Retinal pigment epithelial cell (primary cell): ENCODE measurements at regions not wholly inside any gene's neighbourhood (a gene's known extent, or its start where the extent isn't known, plus 50 kb on each side); places are given as distances from the start of the nearest gene placed in this dataset.

Source experiments
- DNase-seq: peaks from one replicate; pipeline ENCODE4 v3.0.0-alpha.2; 2010; ENCODE audit warnings: low read depth
- H3K4me3 ChIP-seq: 2 replicates; pipeline ENCODE4 v1.5.1; 2011; ENCODE audit warnings: mild to moderate bottlenecking, low read length, control low read depth, moderate library complexity
- TF ChIP-seq, protein P1 (sequence below): conservative IDR thresholded peaks from 2 replicates; pipeline ENCODE4 v1.5.1; 2011; ENCODE audit warnings: low read depth, low read length, control low read depth, inconsistent platforms

- DNase-seq: no peak
- TF ChIP-seq, protein P1, sequence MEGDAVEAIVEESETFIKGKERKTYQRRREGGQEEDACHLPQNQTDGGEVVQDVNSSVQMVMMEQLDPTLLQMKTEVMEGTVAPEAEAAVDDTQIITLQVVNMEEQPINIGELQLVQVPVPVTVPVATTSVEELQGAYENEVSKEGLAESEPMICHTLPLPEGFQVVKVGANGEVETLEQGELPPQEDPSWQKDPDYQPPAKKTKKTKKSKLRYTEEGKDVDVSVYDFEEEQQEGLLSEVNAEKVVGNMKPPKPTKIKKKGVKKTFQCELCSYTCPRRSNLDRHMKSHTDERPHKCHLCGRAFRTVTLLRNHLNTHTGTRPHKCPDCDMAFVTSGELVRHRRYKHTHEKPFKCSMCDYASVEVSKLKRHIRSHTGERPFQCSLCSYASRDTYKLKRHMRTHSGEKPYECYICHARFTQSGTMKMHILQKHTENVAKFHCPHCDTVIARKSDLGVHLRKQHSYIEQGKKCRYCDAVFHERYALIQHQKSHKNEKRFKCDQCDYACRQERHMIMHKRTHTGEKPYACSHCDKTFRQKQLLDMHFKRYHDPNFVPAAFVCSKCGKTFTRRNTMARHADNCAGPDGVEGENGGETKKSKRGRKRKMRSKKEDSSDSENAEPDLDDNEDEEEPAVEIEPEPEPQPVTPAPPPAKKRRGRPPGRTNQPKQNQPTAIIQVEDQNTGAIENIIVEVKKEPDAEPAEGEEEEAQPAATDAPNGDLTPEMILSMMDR: no peak
- H3K4me3 ChIP-seq: peak overlapping the region; percentile 67
Measured at GRCh38 chr6:21665110-21665391, 71.5 kb downstream of the SOX4 start.

GRCh38 chr6:21665392-21666200 lies 72.0 kb downstream of the SOX4 start:
- TF ChIP-seq, protein P1: no peak
- DNase-seq: no peak
- H3K4me3 ChIP-seq: peak overlapping the region; percentile 67

- TF ChIP-seq, protein P1: no peak
- no peak for DNase-seq
- H3K4me3 ChIP-seq: peak overlapping the region; percentile 67
Measured at GRCh38 chr6:21666201-21666691, 72.7 kb downstream of the SOX4 start.

GRCh38 chr6:21666853-21667681 lies 73.5 kb downstream of the SOX4 start:
- H3K4me3 ChIP-seq: peak overlapping the region; percentile 67
- TF ChIP-seq, protein P1: no peak
- no peak for DNase-seq

DNA sequence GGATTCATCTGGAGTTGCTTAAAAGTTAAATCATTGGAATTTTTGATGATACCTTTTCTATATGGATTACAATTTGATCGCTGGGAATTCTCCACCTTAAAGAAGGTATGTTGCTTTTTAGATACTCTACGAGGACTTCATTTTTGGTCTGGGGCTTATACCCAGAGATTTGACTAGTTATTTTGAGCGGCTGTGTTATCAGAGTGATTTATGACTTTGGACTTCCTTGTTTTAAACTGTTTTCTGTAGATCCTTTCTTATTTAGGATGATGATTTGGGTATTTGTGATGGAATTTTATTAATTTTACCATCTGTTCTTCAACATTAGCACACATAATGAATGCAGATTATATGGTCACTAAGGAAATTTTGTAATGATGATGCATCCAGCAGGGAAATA lies 75.2 kb downstream of the SOX4 start:
- no peak for DNase-seq
- TF ChIP-seq, protein P1: no peak
- H3K4me3 ChIP-seq: no peak overlapping the region

DNA sequence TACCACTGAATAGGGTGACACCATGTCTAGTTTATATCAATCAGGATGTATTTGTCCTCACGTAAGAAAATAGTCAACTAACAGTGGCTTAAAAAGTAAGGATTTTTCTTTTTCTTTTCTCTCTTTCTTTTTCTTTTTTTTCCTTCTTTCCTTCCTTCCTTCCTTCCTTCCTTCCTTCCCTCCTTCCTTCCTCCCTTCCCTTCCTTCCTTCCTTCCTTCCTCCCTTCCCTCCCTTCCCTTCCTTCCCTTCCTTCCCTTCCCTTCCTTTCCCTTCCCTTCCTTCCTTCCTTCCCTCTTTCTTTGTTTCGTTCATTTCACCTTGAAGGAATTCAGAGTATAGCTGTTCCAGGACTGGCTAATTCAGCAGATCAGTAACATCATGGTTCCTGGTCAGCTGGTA lies 83.2 kb downstream of the SOX4 start:
- TF ChIP-seq, protein P1: no peak
- no peak overlapping the region for H3K4me3 ChIP-seq
- no peak for DNase-seq
